HG02852 (cell line): ENCODE measurements at regions not wholly inside any gene's neighbourhood (a gene's known extent, or its start where the extent isn't known, plus 50 kb on each side); places are given as distances from the start of the nearest gene placed in this dataset.
"Not testable (repeated sequence)": the region's sequence is repeated elsewhere in the genome, so short reads cannot be mapped to it uniquely, and the experiment has no call there.

Experiments used
- ATAC-seq: cut with Tn5 transposase; IDR thresholded peaks from one replicate; pipeline ENCODE4 v1.9.1; 2021; ENCODE audit warnings: mild to moderate bottlenecking, moderate library complexity; ENCODE audit not compliant: unreplicated experiment

DNA sequence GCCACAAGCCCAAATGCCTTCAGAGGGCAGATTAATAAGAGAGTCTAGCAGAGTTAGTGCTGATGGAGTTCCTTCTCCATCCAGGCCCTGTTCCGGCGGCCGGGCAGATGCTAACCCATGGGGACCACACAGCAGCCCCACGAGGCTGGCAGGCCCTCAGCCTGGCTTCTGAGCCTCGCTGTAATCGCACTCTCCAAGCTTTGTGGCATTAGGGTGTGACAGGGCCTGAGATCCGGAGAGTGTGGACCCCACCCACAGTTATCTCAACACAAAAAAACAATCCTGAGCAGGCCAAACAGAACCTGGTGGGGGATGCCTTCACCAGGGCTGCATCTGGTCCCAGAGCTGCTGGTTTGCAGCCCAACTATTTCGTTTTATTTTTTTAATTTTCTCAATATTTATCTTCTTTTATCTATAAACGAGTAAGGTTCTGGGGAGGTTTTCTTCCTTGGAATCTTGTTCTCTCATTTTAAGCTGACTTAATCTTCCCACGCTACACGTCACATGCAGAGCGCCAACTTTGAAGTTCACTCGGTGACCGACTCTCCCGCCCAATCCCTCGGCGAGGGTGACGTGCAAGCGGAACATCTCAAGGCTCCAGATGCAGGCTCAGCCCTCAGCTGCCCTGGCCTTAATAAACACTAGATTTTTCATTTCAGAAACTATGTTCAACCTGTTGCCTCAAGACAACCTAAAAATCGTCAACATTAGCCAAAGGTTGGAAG is 372.4 kb downstream of the BCL2L11 start:
- not testable (repeated sequence) for ATAC-seq

DNA sequence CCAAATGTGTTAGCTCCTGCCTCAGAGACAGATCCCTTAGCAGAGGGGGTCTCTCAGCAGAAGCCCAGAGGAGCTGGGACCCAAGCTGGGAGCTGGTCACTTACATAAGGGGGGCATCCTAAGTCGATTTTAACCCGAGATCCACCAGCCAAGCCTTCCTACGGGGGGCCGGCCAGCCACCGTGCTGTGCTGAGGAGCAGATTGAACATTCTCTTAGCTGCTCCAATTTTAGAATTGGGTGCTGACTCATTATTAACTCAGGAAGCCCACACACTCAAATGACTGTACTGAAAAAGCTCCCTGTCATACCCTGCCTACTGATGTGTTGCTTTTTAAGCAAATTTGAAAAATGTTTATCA is 373.0 kb downstream of the BCL2L11 start:
- ATAC-seq = peak; percentile 83

DNA sequence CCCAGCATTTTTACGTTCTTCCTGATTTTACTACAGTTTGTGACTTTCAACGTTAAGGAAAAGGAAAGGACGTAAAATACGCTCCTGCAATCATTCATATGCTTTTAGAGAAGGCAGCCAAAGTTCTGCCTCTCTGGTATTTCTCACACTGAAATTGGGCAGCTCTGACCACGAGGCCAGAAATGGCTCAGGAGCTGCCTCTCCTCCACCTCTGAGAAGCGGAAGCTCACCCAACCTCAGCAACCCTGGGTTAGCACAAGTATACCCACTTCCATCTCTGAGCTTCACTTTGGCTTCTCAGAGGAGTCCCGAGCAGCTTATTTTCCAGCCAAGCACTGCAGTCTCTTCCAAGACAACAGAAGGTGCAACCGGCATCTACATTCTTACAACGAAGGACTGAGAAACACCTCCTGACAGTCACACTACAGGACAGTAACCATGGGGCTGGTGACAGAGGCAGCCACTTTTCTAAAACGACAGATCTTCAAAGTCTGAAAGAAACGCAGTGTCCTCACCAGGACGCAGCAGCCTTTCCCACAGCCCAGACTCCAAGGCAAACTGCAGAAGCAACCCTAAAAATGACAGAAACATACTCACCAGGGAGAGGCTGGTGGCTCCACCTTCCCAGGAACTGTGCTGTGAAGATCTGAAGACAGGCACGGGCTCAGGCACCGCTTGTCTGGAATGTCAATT is 373.7 kb downstream of the BCL2L11 start:
- peak; percentile 16 for ATAC-seq

DNA sequence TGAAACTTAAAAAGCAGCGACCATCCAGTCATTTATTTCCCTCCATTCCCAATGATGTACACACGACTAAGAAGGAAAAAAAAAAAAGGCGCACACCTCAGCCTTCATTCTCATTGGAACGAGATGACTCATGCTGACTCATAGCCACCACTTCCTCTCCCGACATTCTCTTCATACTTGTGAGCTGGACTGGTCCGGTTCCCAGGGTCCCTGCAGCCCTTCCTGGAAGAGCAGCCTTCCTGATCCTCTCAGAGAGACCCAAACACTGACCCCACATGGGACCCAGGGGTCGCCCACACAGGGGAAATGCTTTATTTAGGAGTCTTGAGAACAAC is 374.2 kb downstream of the BCL2L11 start:
- ATAC-seq = peak; percentile 63

DNA sequence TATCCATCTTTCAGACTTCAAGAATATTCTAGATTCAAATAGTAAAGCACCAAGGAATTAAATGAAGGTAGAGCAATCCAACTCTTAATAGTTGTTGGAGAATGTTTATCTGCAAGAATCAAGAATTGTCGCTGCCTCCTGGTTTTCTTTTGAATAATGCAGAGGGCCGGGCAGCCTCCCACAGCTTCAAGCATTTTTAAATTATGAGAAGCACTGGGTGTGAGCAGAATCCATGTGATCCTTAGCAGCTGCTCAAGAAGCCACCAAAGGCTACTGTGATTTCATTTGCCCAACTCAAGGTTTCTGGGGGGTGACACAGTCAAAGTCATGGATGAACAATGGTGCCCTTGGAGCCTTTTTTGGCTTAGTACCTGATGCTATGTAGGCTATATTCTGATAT is 374.9 kb downstream of the BCL2L11 start:
- not testable (repeated sequence) for ATAC-seq

DNA sequence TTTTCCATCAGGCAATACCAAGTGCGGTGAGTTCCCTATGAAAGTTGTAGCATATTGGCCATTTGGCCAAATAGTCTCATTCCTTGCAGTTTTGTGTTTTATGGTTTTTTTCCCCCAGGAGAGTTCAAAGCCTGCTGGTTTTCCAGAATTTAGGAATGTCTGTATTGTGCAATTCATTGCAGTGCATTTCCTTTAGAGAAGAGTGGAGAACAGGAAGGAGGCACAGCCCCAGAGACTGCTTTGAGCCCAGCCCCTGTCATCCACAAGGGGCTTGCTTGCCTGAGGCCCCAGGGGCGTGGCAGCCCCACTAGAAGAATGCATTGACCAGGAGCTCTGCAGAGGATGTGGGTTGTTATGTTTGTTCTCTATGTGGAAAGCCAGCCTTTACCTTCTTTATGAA is 375.5 kb downstream of the BCL2L11 start:
- ATAC-seq = not testable (repeated sequence)

DNA sequence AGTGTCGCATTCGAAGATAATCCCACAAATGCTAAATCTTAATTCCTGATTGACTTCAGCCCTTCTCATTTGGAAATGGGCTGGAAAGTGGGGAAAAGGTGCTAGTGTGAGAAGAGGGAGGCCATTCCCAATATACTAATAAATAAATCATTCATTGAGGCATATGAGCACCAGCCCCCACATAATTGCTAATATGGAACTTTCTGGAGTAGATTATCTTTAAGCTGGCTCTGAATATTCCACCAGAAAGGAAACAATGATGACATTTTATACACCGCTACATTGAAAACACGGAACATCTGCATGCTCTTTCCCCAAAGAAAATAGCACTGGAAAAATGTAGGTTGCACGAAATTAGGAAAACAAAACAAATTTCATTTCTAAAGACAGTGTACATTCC is 376.1 kb downstream of the BCL2L11 start:
- ATAC-seq = not testable (repeated sequence)

DNA sequence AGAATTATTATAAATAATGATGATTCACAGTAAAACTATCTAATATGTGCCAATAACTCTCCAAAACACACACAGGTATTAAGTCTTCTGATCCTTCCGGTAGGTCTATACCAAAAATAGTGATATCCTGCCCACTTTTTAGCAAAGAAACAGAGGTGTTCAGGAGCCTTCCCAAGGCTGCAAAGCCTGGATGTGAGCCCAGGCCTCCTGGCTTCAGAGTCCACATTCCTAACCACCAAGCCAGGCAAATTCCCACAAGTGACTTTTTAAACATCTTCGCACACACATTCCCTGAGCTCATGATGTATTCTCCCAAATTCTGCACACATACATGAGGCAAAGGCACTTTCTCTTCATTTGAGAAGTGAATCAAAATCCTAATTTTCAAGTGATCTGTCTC is 376.6 kb downstream of the BCL2L11 start:
- ATAC-seq = not testable (repeated sequence)

DNA sequence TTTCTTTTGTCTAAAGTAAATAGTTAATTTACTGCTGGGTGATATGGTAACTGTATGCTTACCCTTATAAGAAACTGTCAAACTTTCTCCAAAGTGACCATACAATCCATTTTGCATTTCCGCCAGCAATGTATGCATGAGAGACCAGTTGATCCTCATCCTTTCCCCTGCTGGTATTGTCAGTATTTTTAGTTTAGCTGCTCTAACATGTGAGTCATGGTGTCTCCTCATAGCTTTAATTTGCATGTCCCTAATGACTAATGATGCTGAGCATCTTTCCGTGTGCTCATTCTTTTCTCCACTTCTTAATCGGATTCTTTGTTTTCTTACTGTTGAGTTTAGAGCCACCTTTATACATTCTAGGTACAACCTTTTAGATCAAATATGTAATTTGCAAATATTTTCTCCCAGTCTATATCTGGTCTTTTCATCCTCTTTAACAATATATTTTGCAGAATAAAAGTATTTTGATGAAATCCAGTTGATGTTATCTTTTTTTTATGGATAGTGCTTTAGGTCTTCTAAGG is 379.9 kb downstream of the BCL2L11 start:
- not testable (repeated sequence) for ATAC-seq

DNA sequence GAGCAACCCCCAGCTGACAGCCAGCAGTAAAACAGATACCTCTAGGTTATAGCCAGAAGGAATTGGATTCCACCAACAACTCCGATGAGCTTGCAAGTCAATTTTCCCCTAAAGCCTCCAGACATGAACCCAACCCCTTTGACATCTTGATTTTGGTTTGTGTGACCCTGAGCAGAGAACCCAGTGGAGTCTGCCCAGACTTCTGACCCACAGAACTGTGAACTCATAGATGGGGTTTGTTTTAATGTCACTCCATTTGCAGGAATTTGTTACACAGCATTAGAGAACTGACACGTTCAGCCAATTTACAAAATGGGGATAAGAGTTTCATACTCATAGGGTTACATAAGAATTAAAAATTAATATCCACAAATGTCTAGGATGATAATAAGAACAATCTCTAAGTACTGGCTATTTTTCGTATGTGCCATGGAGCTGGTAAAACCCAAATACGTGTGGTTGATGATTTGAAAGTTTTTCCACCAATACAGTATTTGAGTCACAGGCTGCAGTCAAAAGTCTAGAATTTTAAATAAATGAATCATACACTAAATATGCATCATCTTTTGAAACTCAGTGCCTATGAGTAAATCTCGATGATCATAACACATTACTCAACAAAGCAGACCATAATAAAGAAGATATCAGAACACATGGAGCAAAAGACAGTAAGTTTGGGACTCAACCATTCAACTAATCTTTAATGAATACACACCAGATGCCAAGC is 380.0 kb downstream of the ANAPC1 start:
- not testable (repeated sequence) for ATAC-seq

DNA sequence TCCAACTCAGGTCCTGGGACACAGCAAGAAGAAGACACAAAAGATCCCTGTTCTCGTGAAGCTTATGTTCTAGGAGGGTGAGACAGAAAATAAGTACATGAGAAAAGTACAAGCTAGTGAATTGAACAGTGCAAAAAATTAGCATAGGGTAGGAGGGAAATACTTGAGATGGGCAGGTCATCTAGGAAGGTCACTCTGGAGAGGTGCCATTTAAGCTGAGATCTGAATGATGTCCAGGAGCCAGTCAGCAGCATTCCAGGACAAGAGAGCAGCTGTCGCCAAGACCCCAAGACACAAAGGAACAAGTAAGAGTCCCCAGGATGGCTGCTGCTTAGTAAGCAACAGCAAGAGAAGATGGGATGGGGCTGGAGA is 379.4 kb downstream of the ANAPC1 start:
- ATAC-seq = not testable (repeated sequence)

DNA sequence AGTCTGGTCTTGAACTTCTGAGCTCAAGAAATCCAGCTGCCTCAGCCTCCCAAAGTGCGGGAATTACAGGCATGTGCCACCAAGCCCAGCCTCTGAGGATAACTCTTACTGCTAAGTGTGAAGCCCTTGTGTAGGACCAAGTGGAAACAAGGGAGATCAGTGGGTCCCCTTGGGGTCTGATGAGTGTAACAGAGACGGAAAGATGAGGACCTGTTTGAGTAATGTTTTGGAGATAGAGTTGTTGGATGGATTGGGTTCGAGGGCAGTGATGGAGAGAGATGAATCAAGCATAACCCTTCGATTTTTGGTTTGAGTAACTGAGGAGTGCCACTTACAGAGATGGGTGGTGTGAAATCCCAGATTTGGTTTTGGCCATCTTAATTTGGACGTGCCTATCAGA is 378.7 kb downstream of the ANAPC1 start:
- ATAC-seq = not testable (repeated sequence)

DNA sequence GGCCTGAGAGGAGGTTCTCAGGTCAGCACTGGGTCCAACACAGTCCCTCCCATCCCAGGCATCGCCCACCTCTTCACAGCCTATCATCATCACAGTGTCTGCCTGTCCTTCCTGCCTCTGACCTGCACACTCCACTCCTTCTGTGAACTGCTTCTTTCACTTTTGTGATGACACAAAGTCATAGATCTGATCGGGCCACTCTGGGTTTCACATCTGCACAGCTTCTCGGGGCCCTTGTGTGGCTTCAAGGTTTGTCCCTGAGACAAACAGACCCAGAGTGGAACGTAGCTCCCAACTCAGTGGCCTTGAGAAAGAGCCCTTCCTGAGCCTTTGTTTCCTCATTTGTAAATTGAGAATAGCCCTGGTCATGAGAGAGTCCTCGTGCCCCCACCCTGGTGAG is 377.1 kb downstream of the ANAPC1 start:
- peak; percentile 99 for ATAC-seq

DNA sequence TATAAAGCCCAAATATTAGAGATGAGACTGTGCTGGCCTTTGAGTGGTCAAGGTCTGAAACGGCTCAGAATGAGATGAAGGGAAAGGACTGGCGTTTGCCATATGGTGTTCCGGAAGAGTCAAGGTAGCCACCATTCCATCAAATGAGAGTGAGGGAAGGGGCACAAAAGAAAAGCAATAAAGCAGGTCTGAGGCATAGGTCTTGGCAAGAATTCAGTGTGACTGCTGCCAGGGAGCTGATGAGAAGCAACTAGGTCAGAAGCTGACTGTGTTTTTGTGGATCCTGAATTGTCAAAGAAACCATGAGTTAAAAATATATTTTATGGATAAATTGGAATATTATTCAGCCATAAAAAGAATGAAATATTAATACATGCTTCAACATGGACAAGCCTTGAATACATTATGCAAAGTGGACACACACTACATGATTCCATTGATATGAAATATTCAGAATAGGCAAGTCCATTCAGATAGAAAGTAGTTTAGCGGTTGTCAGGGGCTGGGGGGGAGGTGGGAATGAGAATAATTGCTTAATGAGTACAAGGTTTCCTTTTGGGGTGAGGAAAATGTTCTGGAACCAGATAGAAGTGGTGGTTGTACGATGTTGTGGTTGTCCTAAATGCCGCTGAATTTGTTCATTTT is 374.6 kb downstream of the ANAPC1 start:
- not testable (repeated sequence) for ATAC-seq

DNA sequence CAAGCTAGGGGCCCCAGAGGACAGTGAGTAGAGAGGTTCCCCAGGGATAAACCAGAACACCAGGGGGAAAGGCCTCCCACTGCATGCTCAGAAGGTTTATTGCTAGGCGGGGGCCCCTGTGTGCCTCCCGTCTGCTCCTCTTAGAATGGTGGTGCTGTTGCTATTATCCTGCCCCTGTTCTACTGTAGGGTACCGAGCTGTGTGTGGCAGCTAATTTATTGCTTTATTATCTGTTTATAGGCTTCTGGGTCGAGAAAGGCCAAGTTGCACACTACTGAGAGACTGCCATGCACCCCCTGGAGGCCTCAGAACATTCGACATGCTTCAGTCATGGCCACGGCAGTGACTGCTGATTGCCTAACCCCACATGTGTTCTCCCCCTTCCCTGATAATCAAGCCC is 373.6 kb downstream of the ANAPC1 start:
- ATAC-seq = not testable (repeated sequence)

DNA sequence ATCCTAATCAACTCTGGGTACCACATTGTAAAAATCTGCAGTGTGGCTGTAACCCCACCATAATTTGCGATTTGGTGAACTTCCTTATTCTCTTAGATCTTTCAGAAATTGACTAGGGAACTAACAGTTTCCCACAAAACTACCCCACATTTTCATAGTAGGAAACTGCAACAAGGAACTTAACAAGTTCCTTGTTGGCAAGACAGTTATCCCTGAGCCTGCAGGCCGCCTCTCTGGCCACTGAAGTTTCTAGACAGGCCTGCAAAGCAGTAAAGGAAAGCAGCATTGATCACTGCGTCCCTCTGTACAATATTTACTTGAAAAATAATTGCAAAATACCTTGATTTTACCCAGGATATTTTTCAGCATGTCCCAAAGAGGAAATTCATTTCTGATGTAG is 372.9 kb downstream of the ANAPC1 start:
- ATAC-seq = not testable (repeated sequence)

DNA sequence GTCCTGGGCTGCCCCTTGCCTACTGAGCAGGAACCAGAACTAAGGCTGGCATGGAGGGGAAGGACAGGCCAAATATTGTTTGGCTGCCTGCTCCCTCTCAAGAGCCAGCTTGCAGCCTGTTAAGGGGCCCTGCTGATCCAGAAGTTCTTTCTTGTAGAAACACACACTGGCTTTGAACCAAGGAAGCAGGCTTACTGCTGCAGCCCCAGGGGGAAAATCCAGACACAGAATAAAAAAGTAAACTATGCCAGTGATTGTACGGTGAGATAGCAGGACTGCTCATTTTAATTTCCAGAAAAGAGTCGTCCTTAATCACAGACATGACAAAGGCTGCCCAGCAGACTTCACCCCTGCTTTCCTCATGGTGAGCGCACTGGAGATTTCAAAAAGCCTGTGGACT is 371.6 kb downstream of the ANAPC1 start:
- ATAC-seq = not testable (repeated sequence)

DNA sequence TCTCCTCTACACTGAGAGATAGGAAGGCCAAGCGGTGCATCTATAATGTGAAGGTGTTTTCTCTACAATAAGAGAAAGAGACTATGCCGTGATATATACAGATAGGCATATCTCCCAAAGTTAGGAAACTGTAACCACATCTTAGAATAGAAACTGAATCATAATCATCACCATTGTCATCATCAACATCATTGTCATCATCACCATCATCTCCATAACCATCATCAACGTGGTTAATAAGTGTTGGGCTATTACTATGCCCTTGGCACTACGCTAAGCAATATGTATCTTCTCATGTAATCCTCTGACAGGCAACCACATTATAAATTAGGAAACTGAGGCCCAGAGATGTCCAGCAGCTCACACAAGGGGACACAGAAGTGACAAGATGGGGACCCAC is 369.9 kb downstream of the ANAPC1 start:
- not testable (repeated sequence) for ATAC-seq

DNA sequence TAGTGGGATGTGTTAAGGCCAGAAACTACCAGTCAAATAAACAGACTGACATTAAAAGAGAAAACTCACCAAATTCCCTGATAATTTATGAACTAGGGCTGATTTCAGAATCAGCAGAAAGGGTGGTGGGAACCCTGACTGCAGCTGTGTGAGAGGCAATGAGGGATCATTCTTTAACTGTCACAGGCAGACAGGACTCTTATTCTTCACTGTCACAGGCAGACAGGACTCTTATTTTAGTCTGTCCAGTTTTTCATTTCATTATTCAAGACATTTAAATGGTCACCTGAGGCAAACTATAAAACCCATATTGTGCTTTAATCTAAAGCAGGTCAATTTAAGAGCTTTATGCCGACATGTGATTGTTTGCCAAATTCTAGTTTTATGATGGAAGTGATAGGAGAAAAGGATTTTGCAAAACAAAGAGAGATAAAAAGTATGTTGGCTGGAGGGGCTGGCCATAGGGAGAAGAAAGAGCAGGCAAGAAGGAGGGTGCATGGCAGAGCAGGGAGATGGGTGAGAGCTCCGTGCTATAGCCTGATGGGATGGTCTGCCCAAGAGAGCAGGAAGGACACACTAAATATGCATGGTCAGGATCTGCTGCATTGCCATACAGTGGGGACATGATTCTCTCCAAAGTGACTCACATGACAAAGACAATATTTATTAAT is 366.8 kb downstream of the ANAPC1 start:
- not testable (repeated sequence) for ATAC-seq

DNA sequence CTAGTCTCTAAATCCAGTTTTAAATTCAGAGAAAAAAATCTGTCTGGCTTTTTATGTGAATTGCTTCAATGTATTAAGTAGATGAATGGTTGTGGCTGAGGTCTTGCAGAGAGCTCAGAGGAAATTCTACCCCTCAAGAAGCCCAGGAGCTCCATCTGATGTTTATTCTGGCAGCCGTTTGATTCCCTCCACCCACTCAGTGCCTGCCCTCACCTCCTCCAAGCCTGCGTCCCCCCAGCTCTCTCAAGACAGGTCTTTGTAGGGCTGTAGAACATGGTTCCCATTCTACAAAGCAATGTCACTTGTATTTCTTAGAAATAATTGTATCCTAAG is 366.3 kb downstream of the ANAPC1 start:
- not testable (repeated sequence) for ATAC-seq

DNA sequence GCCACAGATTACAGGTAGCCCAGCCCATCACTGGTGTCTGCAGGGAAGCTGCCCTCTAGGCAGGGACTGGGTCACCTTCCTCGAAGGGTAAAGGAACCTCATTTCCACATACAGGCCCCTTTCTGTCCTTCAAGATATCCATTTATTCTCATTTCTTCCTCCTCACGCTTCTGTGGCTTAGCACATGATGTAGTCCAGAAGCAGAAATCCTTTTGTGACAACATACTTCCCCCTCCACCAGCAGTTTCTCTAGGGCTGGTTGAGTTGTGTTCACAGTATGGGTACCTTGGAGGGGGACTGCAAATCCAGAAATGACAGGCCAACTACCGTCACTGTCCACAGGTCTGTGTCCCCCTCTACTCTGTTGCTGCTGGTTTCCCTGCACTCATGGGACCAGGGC is 364.9 kb downstream of the ANAPC1 start:
- ATAC-seq = no peak
